HG03439 (cell line): ENCODE measurements at regions not wholly inside any gene's neighbourhood (a gene's known extent, or its start where the extent isn't known, plus 50 kb on each side); places are given as distances from the start of the nearest gene placed in this dataset.
"Not testable (repeated sequence)": the region's sequence is repeated elsewhere in the genome, so short reads cannot be mapped to it uniquely, and the experiment has no call there.

Experiments
- ATAC-seq: cut with Tn5 transposase; IDR thresholded peaks from one replicate; pipeline ENCODE4 v1.9.1; 2021; ENCODE audit warnings: mild to moderate bottlenecking, moderate library complexity; ENCODE audit not compliant: unreplicated experiment

DNA sequence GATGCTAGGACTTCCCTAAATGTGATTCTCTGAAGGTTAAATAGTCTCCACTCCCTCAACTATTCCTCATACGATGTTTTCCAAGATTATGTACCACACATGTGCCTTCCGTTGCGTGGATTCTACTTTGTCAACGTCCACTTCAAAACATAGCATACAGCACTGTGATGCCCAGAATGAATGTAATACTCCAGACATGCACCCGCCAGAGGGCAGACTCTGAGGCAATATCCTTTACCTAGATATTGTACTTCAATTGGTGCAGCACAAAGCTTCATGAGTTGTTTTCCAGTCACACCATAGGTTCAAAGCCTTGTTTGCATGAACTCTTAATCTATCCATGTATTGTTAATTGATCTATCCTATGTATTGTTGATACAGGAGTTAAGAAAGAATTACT is 201.0 kb upstream of the NABP1 start:
- ATAC-seq, result no peak

DNA sequence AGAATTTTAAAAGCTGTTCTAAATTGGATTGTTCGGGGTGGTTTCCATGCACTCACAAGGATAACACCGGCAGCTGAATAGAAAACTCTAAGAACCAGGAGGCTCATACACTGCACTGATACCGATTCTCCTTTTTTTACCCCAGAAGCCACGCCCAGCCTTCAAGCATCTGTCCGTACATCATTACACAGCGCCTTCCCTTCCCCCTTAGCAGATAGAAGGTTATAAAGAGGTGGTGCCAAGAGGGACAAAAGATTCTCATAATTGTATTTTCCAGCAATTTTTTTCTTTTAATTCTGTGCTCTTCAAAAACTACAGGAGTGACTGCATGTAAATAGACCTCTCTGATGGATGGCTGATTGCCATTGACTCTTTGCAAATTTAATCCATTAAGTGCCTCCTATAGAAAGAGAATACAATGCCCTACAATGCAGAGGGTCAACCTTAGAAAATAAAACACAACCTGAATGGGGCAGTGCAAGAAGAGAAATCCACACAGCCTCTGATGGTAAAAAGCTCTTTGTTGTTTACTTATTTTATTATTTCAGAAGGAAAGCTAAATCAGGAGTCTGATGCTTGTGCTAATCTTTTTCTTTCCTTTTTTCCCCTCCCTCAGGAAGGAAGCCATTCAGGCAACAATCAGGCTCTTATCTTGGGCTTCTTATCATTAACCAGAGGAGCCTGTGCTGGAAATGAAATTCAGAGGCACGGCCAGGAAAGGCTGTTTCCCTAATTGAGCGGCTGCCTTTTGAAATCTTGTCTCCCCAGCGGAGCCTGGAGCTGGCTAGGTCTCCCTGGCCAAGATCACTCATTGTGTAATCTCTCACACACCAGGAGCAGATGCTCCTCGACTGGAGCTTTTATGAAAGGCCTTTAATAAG is 198.9 kb upstream of the NABP1 start:
- no peak for ATAC-seq

DNA sequence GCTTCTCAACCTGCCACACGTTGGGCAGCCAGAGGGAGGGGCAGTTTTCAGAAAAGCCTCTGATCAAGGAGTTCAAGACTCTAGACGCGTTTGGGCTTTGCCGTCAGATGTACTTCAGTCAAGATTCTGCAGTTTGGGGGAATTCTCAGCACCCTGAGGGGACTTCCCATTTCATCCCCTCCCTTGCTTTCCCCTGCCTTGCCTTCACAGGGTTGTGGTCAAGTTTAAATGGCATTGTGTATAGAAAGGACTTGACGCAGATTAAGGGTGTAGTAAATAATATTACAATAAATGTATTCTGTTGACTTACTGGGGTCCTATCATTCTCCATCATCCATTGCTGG is 198.3 kb upstream of the NABP1 start:
- ATAC-seq, result no peak

DNA sequence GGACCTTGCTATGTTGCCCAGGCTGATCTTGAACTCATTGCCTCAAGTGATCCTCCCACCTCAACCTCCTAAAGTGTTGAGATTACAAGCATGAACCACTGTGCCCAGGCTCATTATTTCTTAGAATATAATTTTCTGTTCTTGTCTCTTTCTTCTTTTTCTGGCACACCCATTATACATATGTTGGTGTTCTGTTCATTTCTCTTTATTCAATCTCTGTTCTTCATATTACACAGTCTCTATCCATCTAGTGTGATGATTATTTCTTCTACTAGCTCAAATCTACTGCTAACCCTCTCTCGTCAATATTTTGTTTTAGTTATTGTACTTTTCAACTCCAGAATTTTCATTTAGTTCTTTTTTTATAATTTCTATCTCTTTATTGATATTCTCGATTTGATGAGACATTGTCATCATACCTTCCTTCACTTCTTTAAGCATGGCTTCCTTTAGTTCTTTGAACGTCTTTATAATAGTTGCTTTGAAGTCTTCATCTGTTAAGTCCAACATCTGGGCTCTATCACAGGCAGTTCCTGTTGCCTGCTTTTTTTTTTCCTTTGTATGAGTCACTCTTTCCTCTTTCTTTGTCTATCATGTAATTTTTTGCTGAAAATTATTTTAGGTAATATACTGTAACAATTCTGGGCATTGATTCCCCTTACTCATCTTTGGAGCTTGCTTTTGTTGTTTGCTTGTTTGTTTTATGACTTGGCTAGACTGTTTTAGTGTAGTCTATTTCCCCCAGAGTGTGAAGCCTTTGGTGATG is 196.4 kb upstream of the NABP1 start:
- ATAC-seq, result no peak

DNA sequence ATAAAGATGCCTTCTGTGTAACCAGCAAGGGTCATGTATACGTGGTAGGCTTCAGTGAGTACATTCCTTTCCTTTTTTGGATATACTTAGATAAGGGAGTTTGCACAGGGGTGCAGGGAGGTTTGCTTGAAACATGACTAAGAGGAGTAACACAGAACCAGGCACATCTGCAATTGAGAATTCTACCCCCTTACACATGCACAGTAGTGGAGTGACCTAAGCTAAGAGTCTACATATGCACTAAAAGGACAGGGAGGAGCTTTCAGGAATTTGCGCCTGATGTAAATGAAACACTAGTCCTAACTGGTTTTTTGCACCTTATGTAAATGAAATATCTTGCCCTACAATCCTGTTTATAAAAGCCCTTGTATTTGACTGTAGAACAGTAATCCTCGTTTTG is 194.8 kb upstream of the NABP1 start:
- no peak for ATAC-seq

DNA sequence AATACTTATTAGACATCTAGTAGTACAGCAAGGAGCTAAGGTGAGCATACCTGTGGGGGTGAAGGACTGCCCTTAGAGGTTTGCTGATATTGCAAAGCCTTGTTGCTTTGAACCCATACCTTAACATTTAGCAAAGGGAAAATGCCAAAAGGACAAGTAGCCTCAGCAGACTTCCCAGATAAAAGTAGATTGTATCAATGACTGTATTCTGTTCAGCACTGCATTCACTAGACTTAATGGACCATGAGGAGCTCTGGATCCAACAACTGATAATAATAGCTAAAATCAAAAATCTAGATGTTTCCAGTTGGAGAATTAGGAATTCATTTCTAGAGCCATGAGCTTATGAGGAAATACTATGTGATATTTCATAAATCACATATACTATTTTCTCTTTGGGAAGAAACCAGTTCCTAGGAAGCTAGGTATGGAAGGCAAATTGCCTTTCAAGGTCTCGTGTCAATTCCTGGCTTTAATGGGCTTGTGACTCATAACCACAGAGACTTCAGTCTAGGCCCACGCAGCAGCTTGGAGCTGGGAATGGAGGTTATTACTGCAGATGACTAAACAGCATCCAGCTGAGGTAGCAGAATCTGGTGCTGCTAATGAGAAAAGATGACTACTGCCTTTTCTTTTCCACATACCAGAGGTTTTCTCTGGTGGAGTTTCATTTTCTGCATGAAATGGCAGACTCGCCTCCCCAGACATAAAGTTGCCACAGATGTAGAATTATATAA is 191.2 kb upstream of the NABP1 start:
- ATAC-seq, result no peak

DNA sequence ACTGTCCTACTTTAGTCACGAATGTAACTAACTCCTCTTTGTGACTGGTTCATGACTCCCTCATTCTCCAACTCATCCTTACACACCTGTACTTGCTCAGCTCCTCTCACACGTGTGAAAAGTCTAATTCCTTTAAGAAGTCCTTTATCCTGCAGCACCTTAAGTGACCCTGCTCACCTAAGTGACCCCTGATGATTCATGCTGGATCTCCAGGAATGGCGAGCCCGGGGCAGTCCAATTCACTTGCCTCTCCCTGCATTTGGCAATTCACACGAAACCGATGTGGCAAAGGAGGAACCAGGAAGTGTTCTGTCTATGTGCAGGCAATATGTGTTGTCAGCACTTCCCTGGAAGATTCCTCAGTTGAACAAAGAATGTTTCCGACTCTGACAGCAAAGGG is 189.8 kb upstream of the NABP1 start:
- ATAC-seq, result no peak

DNA sequence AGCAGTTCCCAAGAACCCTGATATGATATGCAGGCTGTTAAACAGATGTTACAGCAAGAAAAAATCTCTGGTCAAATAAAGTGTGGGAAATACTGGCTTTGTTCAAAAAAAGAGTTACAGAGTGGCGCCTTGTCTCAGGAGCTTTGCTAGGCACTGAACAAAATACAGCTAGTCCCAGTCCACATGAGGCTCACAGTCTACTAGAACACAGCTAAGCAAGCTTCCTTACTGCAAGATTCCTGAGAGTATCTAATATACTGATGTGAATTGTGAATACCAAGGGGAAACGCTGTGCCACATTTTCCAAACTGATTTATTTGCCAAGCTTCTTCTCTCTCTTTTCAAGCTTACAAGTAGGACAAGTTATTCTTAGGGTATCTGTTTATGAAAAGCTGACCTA is 188.8 kb upstream of the NABP1 start:
- ATAC-seq, result no peak

DNA sequence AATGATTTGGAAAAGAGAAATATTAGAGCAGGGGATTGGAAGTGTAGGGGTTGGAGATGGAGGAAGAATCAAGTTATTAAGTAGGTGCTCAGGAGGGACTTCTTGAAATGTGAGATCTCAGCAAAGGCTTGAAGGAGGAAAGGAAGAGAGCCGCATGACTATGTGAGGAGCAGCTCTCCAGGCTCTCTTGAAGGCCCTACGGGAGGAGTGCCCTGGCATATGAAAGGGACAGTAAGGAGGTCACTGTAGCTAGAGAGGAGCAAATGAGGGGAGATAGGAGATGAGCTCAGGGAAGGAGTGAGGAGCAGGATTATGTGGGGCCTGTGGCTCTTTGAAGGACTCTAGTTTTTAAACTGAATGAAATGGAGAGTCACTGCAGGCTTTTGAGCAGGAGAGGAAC is 181.1 kb upstream of the NABP1 start:
- ATAC-seq, result no peak

DNA sequence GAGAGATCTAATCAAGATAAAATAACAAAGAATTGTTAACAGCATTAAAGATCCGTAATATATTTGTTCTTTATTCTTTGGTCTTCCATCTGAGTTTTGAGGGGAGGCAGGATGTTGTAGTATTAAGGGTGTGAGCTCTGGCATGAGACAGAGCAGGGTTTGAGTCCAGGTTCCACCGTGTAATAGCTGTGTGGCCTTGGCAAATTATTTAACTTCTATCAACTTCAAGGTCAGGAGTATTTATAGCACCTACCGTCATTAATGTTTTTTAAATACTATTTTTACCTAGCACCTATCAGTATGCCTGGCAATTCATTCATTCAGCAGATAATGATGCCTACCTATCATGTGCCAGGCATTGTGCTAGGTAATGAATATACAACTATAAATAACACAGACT is 180.1 kb upstream of the NABP1 start:
- ATAC-seq, result no peak

DNA sequence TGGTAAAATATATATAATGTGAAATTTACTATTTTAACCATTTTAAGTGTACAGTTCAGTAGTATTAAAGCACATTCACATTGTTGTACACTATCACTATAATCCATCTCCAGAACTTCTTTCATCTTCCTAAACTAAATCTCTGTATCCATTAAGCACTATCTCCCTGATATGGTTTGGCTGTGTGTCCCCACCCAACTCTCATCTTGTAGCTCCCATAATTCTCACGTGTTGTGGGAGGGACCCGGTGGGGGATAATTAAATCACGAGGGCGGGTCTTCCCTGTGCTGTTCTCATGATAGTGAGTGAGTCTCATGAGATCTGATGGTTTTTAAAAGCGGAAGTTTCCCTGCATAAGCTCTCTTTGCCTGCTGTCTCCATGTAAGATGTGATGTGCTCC is 178.9 kb upstream of the NABP1 start:
- ATAC-seq, result no peak

DNA sequence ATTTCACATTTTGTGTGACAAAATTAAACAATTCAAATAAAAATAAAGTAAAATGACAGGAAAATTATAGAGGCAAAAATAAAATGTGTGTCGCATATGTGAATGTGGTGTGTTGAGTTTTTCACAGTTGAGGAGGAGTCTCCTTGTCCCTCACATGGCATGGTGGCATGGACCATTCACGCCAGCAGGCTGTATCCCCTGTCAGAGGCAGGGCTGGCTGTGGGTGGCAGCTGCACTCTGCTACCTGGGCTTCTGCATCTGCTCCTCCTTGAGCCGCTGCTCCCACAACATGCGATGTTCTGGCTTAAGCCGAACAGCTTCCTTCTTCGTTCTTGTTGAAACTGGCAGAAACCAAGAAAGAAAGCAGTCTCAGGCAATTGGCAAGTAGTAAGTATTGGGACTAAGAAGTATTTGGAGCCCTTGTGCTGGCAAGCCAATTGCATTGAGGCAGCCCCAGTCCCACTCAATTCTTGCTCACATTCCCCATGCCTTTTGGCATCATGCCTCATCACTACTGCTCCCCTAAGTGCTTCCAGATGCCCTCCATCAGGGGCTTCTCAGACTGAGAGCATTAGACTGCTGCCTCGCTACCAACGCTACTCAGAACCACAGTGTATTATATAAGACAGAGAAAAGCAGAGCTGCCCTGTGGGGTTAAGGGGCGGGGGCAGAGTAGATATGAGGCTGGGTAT is 177.9 kb upstream of the NABP1 start:
- ATAC-seq, result no peak

DNA sequence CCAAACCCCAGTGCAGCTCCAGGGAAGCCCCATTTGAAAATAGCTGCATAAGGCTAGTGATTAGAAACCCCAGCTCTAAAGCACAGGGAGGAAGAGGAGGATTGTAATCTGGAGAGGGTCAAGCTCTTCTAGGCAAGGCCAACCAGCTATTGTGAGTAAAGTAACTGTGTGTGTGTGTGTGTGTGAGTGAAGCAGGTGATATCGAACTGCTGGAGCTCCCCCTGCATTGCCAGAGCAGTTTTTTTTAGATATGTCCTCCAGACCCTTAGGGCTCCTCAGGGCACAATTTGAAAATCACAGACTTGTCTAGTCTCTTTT is 177.4 kb upstream of the NABP1 start:
- no peak for ATAC-seq

DNA sequence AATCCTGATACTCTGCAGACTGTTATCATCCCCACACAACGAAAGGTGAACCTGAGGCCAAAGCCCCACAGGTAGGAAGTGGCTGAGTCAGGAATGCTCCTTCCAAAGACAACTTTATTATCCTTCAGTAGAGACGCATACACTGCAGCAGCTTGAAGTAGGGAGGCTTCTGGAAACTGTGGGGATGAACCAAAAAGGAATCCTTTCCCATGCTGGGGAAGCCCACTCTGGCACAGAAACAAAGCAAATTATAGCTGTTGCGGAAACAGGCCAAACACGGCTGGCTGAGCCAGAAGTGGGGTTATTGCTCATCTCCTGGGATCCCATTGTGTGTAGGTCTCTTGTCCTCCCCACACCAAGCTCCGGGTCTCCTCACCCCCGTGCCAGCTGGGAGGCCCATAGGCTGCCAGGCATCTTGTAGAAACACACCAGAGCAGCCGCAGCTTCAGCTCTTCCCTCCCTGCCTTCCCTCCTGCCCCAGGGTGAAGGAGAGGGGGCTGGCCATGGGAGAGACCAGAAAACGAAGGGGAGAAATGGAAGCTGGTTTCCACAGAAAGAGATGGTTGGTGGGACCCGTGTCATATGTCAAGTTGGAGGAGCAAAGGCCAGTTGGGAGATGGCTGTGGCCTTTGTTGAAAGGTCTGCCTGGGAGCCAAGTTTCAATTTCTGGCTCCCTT is 176.9 kb upstream of the NABP1 start:
- no peak for ATAC-seq

DNA sequence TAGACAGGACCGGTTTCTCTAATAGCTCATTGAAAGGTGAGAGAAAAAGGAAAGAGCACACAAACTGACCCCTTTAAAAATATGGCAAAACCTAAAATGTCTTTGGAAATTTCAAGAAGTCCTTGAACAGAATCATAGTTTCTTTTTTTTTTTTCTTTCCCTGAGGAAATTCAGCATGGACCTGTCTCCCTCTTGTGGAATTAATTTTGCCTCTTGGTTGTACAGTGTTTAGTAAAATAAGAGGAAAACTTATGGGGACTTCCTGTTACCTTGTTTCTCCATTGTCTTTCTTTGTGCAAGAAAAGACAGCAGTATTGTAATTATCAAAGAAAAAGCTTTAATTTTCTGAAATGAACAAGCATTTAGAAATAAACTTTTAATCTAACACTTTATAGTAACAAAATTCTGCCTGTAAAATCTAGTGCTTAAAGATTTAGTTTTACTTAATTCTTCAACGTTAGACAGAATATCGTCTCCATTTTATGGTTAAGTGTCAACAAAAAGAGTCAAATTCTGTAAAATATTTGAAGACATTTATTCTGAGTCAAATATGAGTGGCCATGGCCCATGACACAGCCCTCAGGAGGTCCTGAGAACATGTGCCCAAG is 176.3 kb upstream of the NABP1 start:
- ATAC-seq, result no peak

DNA sequence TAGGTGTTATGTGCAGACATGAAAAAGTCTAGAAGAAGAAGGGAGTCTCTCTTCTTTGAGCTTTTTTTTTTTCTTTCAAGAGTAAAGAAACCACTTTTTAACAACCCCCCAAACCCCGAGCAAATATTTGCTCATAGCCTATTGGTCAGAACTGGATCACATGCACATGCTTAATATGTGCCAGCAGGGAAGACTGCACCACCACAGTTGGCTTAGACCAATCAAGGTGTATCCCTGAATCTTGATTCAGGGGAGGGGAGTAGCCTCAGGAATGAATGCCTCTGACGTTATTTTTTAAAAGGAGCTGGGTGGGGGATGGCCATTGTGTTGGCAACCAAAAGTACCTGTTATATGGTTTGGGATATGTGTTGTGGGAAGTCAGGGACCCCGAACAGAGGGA is 171.4 kb upstream of the NABP1 start:
- ATAC-seq, result no peak

DNA sequence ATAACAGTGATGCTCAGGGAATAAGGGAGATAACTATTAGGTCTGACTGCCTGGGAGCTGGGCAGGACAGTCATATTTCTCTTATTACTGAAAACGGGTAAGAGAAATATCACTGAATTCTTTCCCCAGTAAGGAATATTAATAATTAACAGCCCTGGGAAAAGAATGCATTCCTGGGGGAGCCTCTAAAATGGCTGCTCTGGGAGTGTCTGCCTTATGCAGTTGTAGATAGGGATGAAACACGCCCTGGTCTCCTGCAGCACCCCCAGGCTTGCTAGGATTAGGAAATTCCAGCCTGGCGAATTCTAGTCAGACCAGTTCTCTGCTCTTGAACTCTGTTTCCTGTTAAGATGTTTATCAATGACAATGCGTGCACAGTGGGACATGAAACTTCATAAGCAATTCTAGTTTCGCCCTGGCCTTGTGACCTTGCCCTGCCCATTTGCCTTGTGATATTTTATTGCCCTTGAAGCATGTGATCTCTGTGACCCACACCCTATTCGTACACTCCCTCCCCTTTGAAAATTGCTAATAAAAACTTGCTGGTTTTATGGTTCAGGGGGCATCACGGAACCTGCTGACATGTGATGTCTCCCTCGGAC is 170.6 kb upstream of the NABP1 start:
- not testable (repeated sequence) for ATAC-seq

DNA sequence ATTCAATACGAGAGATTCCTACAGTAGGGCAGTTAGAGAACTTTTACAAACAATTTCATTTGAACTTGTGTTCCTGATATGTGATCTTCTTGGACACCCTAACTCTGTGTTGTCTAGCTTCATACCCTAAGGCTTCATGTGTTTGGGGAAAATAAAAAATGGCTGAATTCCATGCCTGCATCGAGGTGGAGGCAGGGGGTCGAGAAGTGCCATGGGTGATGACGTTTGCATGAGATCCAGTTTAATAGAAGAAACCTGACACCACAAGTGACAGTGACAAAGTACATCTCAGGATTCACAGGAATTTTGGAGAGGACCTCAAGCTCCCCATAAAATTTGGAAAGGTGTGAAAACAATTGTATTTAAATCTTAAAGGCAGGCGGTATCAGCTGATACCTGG is 169.2 kb upstream of the NABP1 start:
- ATAC-seq, result no peak

DNA sequence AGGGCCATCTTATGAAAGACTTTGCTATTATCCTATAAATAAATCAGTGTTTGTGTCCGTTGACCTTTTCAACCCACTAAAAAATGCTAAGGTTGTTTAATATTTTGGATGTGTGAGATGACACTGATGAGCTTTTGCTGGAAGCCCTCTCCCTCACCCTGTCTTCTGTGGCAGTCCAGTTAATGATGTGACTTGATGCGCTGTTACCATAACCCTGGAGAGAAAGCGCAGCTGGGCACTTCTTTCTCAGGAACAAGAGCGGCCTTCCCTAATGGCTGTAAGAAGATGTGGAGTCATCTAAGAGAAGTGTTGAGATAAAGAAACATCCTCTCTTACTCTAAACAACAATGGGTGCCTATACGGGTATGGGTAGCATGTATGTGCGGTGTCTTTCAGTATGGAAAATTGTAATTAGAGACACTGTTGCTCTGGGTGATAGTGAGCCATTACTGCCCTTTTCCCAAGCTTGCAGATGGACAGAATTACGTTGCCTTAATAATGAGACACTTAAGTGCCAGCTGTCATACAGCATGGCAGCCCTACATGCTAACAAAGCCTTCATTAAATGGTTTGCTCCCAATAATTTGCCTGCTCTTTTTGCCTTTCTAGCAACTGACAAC is 165.6 kb upstream of the NABP1 start:
- no peak for ATAC-seq

DNA sequence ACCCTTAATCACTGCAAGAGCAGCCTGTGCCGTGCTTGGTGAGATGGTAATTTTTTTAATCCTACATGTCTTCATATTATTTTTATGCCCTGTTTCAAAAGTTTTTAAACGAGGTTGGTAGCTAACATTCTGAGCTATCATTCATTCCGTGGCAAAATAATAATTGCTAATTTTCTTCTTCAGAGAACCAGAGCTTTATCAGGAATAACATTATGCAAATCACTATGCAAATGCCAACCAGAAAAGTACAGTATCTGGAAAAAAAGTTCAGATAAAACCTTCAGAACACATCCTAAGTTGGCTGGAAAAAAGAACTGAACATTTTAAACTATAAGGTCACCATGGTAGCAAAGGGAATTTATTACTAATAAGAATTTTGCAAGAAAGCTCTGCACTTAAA is 165.1 kb upstream of the NABP1 start:
- no peak for ATAC-seq
